IMR-90 (cell line): ENCODE measurements at regions not wholly inside any gene's neighbourhood (a gene's known extent, or its start where the extent isn't known, plus 50 kb on each side); places are given as distances from the start of the nearest gene placed in this dataset.

Experiments
- ATAC-seq: fragments of 200-7000 bp; cut with Tn5 transposase; 2 replicates; pipeline ENCODE4 v1.9.1; 2020; ENCODE audit warnings: low read depth, mild to moderate bottlenecking, moderate library complexity
- BruUV-seq: library from RNA; stranded (reverse); fragments of 400-500 nt; replicated peaks from 2 replicates; lab custom pipeline; 2021; lab: Mats Ljungman, UMichigan
- CTCF ChIA-PET: fragments of 300-600 bp; formaldehyde crosslinking; extraction: SDS; loops from one replicate; lab custom pipeline; 2021; ENCODE audit warnings: antibody characterized with exemption; lab: Yijun Ruan, JAX
- POLR2A ChIA-PET: fragments of 300-600 bp; sonication (Branson Sonifier 250); formaldehyde crosslinking; loops from one replicate; lab custom pipeline; 2022; ENCODE audit warnings: antibody characterized with exemption; ENCODE audit not compliant: unreplicated experiment; lab: Charles Lee
- DNase-seq: peaks from one replicate; pipeline ENCODE4 v3.0.0; 2013
- H2AFZ ChIP-seq: replicated peaks from 2 replicates; pipeline ENCODE3; 2013; ENCODE audit warnings: low read length, mild to moderate bottlenecking; ENCODE audit not compliant: poor library complexity
- H2AK5ac ChIP-seq: 2 replicates; pipeline ENCODE4 v1.6.1; 2013; ENCODE audit warnings: low read depth, low read length, inconsistent platforms
- H2AK9ac ChIP-seq: replicated peaks from 2 replicates; pipeline ENCODE3; 2013; ENCODE audit warnings: mild to moderate bottlenecking, low read depth, low read length, moderate library complexity; ENCODE audit not compliant: poor library complexity
- H2BK120ac ChIP-seq: 2 replicates; pipeline ENCODE4 v1.6.1; 2013; ENCODE audit warnings: low read depth, low read length, inconsistent platforms
- H2BK15ac ChIP-seq: 3 replicates; pipeline ENCODE4 v1.6.1; 2013; ENCODE audit warnings: low read depth, low read length, inconsistent platforms
- H2BK20ac ChIP-seq: 2 replicates; pipeline ENCODE4 v1.6.1; 2013; ENCODE audit warnings: low read depth, mild to moderate bottlenecking, inconsistent platforms, low read length, moderate library complexity
- H2BK5ac ChIP-seq: 2 replicates; pipeline ENCODE4 v1.6.1; 2013; ENCODE audit warnings: mild to moderate bottlenecking, low read depth, low read length, inconsistent platforms; ENCODE audit not compliant: poor library complexity, severe bottlenecking
- H3K14ac ChIP-seq: replicated peaks from 2 replicates; pipeline ENCODE4 v1.6.1; 2013; ENCODE audit warnings: low read depth, low read length, inconsistent platforms
- H3K18ac ChIP-seq: 2 replicates; pipeline ENCODE4 v1.6.1; 2013; ENCODE audit warnings: low read depth, low read length, control low read depth
- H3K23ac ChIP-seq: 2 replicates; pipeline ENCODE4 v1.6.1; 2013; ENCODE audit warnings: low read depth, low read length, inconsistent platforms
- H3K27ac ChIP-seq: 2 replicates; pipeline ENCODE4 v1.5.1; 2013; ENCODE audit warnings: mild to moderate bottlenecking, control low read depth, low read length; ENCODE audit not compliant: insufficient read depth
- H3K27me3 ChIP-seq: 2 replicates; pipeline ENCODE4 v1.6.1; 2013; ENCODE audit warnings: low read length; ENCODE audit not compliant: control insufficient read depth, insufficient read depth
- H3K36me3 ChIP-seq: 2 replicates; pipeline ENCODE4 v1.6.1; 2013; ENCODE audit warnings: low read length, mixed read lengths; ENCODE audit not compliant: control insufficient read depth, insufficient read depth
- H3K4ac ChIP-seq: 2 replicates; pipeline ENCODE4 v1.6.1; 2013; ENCODE audit warnings: low read depth, low read length, inconsistent platforms
- H3K4me1 ChIP-seq: 2 replicates; pipeline ENCODE4 v1.6.1; 2013; ENCODE audit warnings: low read length, mixed read lengths; ENCODE audit not compliant: control insufficient read depth, insufficient read depth
- H3K4me2 ChIP-seq: 2 replicates; pipeline ENCODE4 v1.6.1; 2013; ENCODE audit warnings: low read depth, mild to moderate bottlenecking, control low read depth, low read length, moderate library complexity
- H3K4me3 ChIP-seq: 2 replicates; pipeline ENCODE4 v1.5.1; 2013; ENCODE audit warnings: low read depth, mild to moderate bottlenecking, control low read depth, low read length, moderate library complexity; ENCODE audit not compliant: insufficient read depth
- H3K56ac ChIP-seq: 2 replicates; pipeline ENCODE4 v1.6.1; 2013; ENCODE audit warnings: low read length, inconsistent platforms; ENCODE audit not compliant: insufficient read depth; ENCODE audit errors: extremely low read depth
- H3K79me1 ChIP-seq, 2 experiments: 2 replicates each; pipeline ENCODE4 v1.6.1; 2013; ENCODE audit warnings: low read length in 2 of 2, inconsistent platforms in 1 of 2, low read depth in 1 of 2
- H3K9ac ChIP-seq: 2 replicates; pipeline ENCODE4 v1.6.1; 2013; ENCODE audit warnings: low read depth, low read length, control low read depth
- H3K9me1 ChIP-seq: 2 replicates; pipeline ENCODE4 v1.6.1; 2013; ENCODE audit warnings: low read length, inconsistent platforms; ENCODE audit not compliant: insufficient read depth
- H3K9me3 ChIP-seq: 2 replicates; pipeline ENCODE4 v1.6.1; 2013; ENCODE audit warnings: low read length; ENCODE audit not compliant: control insufficient read depth, insufficient read depth
- H4K20me1 ChIP-seq: 2 replicates; pipeline ENCODE4 v1.6.1; 2013; ENCODE audit warnings: low read length, inconsistent platforms; ENCODE audit not compliant: insufficient read depth
- H4K5ac ChIP-seq: 2 replicates; pipeline ENCODE4 v1.6.1; 2013; ENCODE audit warnings: mild to moderate bottlenecking, low read depth, low read length, control low read depth
- H4K8ac ChIP-seq, 2 experiments: 2 replicates each; pipeline ENCODE4 v1.6.1; 2013; ENCODE audit warnings: low read depth in 2 of 2, low read length in 2 of 2, control low read depth in 1 of 2, inconsistent platforms in 1 of 2
- H4K91ac ChIP-seq: 2 replicates; pipeline ENCODE4 v1.6.1; 2013; ENCODE audit warnings: low read depth, low read length, inconsistent platforms; ENCODE audit not compliant: insufficient read depth
- BHLHE40 ChIP-seq: fragments of 150-350 bp; IDR thresholded peaks from 2 replicates; pipeline ENCODE4 v1.6.1; 2016; ENCODE audit warnings: mild to moderate bottlenecking, low read depth, low read length
- CEBPB ChIP-seq: IDR thresholded peaks from 2 replicates; pipeline ENCODE4 v1.6.1; 2012; ENCODE audit warnings: low read depth, low read length, improper control_type of control experiment
- CHD1 ChIP-seq: IDR thresholded peaks from 2 replicates; pipeline ENCODE4 v1.6.1; 2012; ENCODE audit warnings: low read depth, low read length, improper control_type of control experiment
- ELK1 ChIP-seq: fragments of 150-350 bp; IDR thresholded peaks from 2 replicates; pipeline ENCODE4 v1.6.1; 2016; ENCODE audit warnings: low read depth, mild to moderate bottlenecking, low read length, moderate library complexity, borderline replicate concordance
- FOS ChIP-seq: fragments of 150-350 bp; IDR thresholded peaks from 2 replicates; pipeline ENCODE4 v1.6.1; 2016; ENCODE audit warnings: low read depth, low read length
- MAFK ChIP-seq: IDR thresholded peaks from 2 replicates; pipeline ENCODE4 v1.6.1; 2012; ENCODE audit warnings: low read depth, low read length, improper control_type of control experiment
- MAZ ChIP-seq: IDR thresholded peaks from 2 replicates; pipeline ENCODE4 v1.6.1; 2012; ENCODE audit warnings: low read depth, mild to moderate bottlenecking, low read length, improper control_type of control experiment, moderate library complexity, borderline replicate concordance
- MXI1 ChIP-seq: IDR thresholded peaks from 2 replicates; pipeline ENCODE4 v1.6.1; 2012; ENCODE audit warnings: low read depth, mild to moderate bottlenecking, low read length, moderate library complexity, borderline replicate concordance
- NFE2L2 ChIP-seq: fragments of 150-350 bp; IDR thresholded peaks from 2 replicates; pipeline ENCODE4 v1.6.1; 2016; ENCODE audit warnings: low read depth, mild to moderate bottlenecking, low read length
- POLR2A ChIP-seq: IDR thresholded peaks from 2 replicates; pipeline ENCODE4 v1.6.1; 2012; ENCODE audit warnings: mild to moderate bottlenecking, low read depth, low read length
- RAD21 ChIP-seq: IDR thresholded peaks from 2 replicates; pipeline ENCODE4 v1.6.1; 2012; ENCODE audit warnings: low read length, improper control_type of control experiment
- RCOR1 ChIP-seq: IDR thresholded peaks from 2 replicates; pipeline ENCODE4 v1.6.1; 2012; ENCODE audit warnings: mild to moderate bottlenecking, low read length, improper control_type of control experiment; ENCODE audit not compliant: insufficient replicate concordance
- RFX5 ChIP-seq: IDR thresholded peaks from 2 replicates; pipeline ENCODE4 v1.8.0; 2012; ENCODE audit warnings: low read depth, mild to moderate bottlenecking, low read length, moderate library complexity
- SMC3 ChIP-seq: fragments of 150-350 bp; IDR thresholded peaks from 2 replicates; pipeline ENCODE4 v1.6.1; 2016; ENCODE audit warnings: low read depth, mild to moderate bottlenecking, antibody characterized with exemption, low read length, moderate library complexity
- USF2 ChIP-seq: fragments of 150-350 bp; IDR thresholded peaks from 2 replicates; pipeline ENCODE4 v1.6.1; 2017; ENCODE audit warnings: mild to moderate bottlenecking, antibody characterized with exemption, low read length, low read depth
- WGBS, 2 experiments: methylation state at CpG; one replicate each; pipeline versions ENCODE4 v1.1.5 to v1.1.7; 2013; ENCODE audit warnings: missing lambda C conversion rate in 2 of 2; ENCODE audit not compliant: insufficient read length in 1 of 2; ENCODE audit errors: extremely low coverage in 2 of 2; 5-methylcytosine and 5-hydroxymethylcytosine counted together
- dilution Hi-C: fragments of 300-500 bp; cut with HindIII; formaldehyde crosslinking; loops from one replicate; pipeline ENCODE4 v1.14.3; 2018; ENCODE audit warnings: low sequenced_read_pairs; ENCODE audit not compliant: unreplicated experiment
- in situ Hi-C: fragments of 300-500 bp; cut with MboI; formaldehyde crosslinking; loops from 3 replicates; pipeline ENCODE4 v1.14.3; 2019; ENCODE audit warnings: low sequenced_read_pairs, inconsistent platforms, mixed read lengths
- intact Hi-C: fragments of 100-400 bp; cut with micrococcal nuclease; formaldehyde crosslinking; loops from 2 replicates; pipeline ENCODE4 v1.10.0; 2022
- TF ChIP-seq, protein P1 (sequence below): conservative IDR thresholded peaks from 2 replicates; pipeline ENCODE4 v1.5.1; 2012; ENCODE audit warnings: mild to moderate bottlenecking, low read depth, low read length, improper control_type of control experiment

DNA sequence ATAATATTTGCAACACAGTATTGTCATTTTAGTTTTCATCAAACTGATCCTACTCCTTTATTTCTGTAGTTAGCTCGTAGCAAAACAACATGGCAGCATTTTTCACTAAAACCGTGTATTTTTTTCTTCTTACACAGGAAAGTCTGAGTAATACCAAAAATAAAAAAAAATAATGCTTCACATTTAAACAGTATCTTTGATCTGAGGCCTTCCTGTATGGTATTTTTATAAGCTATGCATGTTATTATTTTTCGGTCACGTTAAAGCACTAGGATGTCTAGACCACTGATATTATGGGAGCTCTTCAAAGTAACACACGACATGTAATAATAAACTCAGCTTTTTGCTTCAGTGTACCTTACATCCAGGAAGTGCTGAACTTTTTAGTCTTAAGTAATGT, 94.1 kb upstream of the SRD5A3 start:
- H3K9me3 ChIP-seq, result no peaks in the 10 kb centered on the region
- no peak overlapping the region for H4K8ac ChIP-seq
- no peak for TF ChIP-seq SMC3
- TF ChIP-seq CEBPB, result no peak
- no peak for TF ChIP-seq POLR2A
- no peak for TF ChIP-seq RAD21
- no peak for TF ChIP-seq RFX5
- TF ChIP-seq FOS, result no peak
- TF ChIP-seq, protein P1, sequence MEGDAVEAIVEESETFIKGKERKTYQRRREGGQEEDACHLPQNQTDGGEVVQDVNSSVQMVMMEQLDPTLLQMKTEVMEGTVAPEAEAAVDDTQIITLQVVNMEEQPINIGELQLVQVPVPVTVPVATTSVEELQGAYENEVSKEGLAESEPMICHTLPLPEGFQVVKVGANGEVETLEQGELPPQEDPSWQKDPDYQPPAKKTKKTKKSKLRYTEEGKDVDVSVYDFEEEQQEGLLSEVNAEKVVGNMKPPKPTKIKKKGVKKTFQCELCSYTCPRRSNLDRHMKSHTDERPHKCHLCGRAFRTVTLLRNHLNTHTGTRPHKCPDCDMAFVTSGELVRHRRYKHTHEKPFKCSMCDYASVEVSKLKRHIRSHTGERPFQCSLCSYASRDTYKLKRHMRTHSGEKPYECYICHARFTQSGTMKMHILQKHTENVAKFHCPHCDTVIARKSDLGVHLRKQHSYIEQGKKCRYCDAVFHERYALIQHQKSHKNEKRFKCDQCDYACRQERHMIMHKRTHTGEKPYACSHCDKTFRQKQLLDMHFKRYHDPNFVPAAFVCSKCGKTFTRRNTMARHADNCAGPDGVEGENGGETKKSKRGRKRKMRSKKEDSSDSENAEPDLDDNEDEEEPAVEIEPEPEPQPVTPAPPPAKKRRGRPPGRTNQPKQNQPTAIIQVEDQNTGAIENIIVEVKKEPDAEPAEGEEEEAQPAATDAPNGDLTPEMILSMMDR, result no peak
- TF ChIP-seq USF2, result no peak
- no peak for TF ChIP-seq NFE2L2
- TF ChIP-seq MAZ, result no peak
- no peak for TF ChIP-seq MXI1
- no peak for TF ChIP-seq CHD1
- no peak for TF ChIP-seq MAFK
- TF ChIP-seq BHLHE40, result no peak
- no peak for TF ChIP-seq RCOR1
- TF ChIP-seq ELK1, result no peak
- no peak overlapping the region for H3K23ac ChIP-seq
- no peaks in the 10 kb centered on the region for H3K36me3 ChIP-seq
- H2BK5ac ChIP-seq, result no peak overlapping the region
- no peak overlapping the region for H3K14ac ChIP-seq
- no peak for ATAC-seq
- H2AK5ac ChIP-seq, result no peak overlapping the region
- no peak overlapping the region for H3K4me2 ChIP-seq
- POLR2A ChIA-PET, result no interaction called here
- no peak overlapping the region for H4K91ac ChIP-seq
- H3K27me3 ChIP-seq, result peaks cover under 1% of the 10 kb centered on the region; the same call in 1 of the 2 replicates
- H4K20me1 ChIP-seq, result no peaks in the 10 kb centered on the region
- no peak overlapping the region for H4K5ac ChIP-seq
- H2BK120ac ChIP-seq, result no peak overlapping the region
- H2BK15ac ChIP-seq, result no peak overlapping the region
- H3K56ac ChIP-seq, result no peak overlapping the region
- no peak overlapping the region for H3K4ac ChIP-seq
- no peak overlapping the region for H2AFZ ChIP-seq
- 0 out of 2 replicates have a peak, but pooled peaks cover 2% of the 10 kb centered on the region for H3K4me1 ChIP-seq
- H3K18ac ChIP-seq, result no peak overlapping the region
- no peaks in the 10 kb centered on the region for H3K79me1 ChIP-seq
- no peak overlapping the region for H3K27ac ChIP-seq
- intact Hi-C loops, result no loop called here
- CTCF ChIA-PET, result interaction anchor here (1.1 to 2.0 kb wide), 2 partner anchors 10 to 11 kb away, joined by 3 to 4 read pairs; no protein-coding TSS in a partner anchor
- dilution Hi-C loops, result no loop called here
- H3K9ac ChIP-seq, result no peak overlapping the region
- no peak overlapping the region for H3K4me3 ChIP-seq
- H2AK9ac ChIP-seq, result no peak overlapping the region
- no CpG with 5 or more reads among the region's 5 CpGs for WGBS, 2 experiments
- no peak overlapping the region for H2BK20ac ChIP-seq
- BruUV-seq, result no TSS peak
- in situ Hi-C loops, result no loop called here
- DNase-seq, result no peak
- H3K9me1 ChIP-seq, result no peaks in the 10 kb centered on the region
